WTC11 (cell line): ENCODE measurements at regions not wholly inside any gene's neighbourhood (a gene's known extent, or its start where the extent isn't known, plus 50 kb on each side); places are given as distances from the start of the nearest gene placed in this dataset.
"Not testable (repeated sequence)": the region's sequence is repeated elsewhere in the genome, so short reads cannot be mapped to it uniquely, and the experiment has no call there.

Source experiments
- ATAC-seq: fragments of 200-7000 bp; cut with Tn5 transposase; 2 replicates; pipeline ENCODE4 v1.10.0; 2021; ENCODE audit warnings: mild to moderate bottlenecking, moderate library complexity
- CTCF ChIA-PET: fragments of 300-600 bp; sonication (Branson Sonifier 250); formaldehyde crosslinking; loops from one replicate; lab custom pipeline; 2021; ENCODE audit warnings: antibody characterized with exemption; lab: Charles Lee
- POLR2A ChIA-PET: fragments of 350-600 bp; sonication (Branson Sonifier 250); formaldehyde crosslinking; loops from one replicate; lab custom pipeline; 2021; ENCODE audit warnings: antibody characterized with exemption; lab: Charles Lee
- DNase-seq: peaks from one replicate; pipeline ENCODE4 v3.0.0; 2021; ENCODE audit warnings: low spot score
- H3K27ac Mint-ChIP-seq: 2 replicates; pipeline ENCODE4 v1.8.0; 2021; ENCODE audit warnings: mixed read lengths
- H3K27me3 Mint-ChIP-seq: 2 replicates; pipeline ENCODE4 v1.8.0; 2021; ENCODE audit warnings: low read depth, mild to moderate bottlenecking, moderate library complexity, mixed read lengths
- H3K36me3 Mint-ChIP-seq: 2 replicates; pipeline ENCODE4 v1.8.0; 2021; ENCODE audit warnings: mixed read lengths
- H3K4me1 Mint-ChIP-seq: 2 replicates; pipeline ENCODE4 v1.8.0; 2022; ENCODE audit warnings: mixed read lengths
- H3K4me3 Mint-ChIP-seq: 2 replicates; pipeline ENCODE4 v1.8.0; 2021; ENCODE audit warnings: mild to moderate bottlenecking, moderate library complexity, mixed read lengths
- H3K9me3 Mint-ChIP-seq: 2 replicates; pipeline ENCODE4 v1.8.0; 2021; ENCODE audit warnings: mixed read lengths
- CREB1 ChIP-seq: sonication (generic); formaldehyde crosslinking; IDR thresholded peaks from 2 replicates; pipeline ENCODE4 v1.8.0; 2023; ENCODE audit warnings: mild to moderate bottlenecking, missing genetic modification reagents
- NFATC4 ChIP-seq: fragments of 250-450 bp; sonication (Bioruptor Pico); IDR thresholded peaks from 2 replicates; pipeline ENCODE4 v1.9.0; 2021; ENCODE audit warnings: mild to moderate bottlenecking
- SMAD3 ChIP-seq: sonication (generic); formaldehyde crosslinking; IDR thresholded peaks from 2 replicates; pipeline ENCODE4 v1.8.0; 2022; ENCODE audit warnings: missing genetic modification reagents, mild to moderate bottlenecking, borderline replicate concordance
- SP1 ChIP-seq: sonication (generic); formaldehyde crosslinking; conservative IDR thresholded peaks from 2 replicates; pipeline ENCODE4 v1.8.1; 2022; ENCODE audit warnings: missing genetic modification reagents
- ZNF232 ChIP-seq: sonication (generic); formaldehyde crosslinking; IDR thresholded peaks from 2 replicates; pipeline ENCODE4 v1.8.0; 2022; ENCODE audit warnings: mild to moderate bottlenecking, missing genetic modification reagents
- ZNF423 ChIP-seq: fragments of 250-450 bp; sonication (Bioruptor Pico); IDR thresholded peaks from 2 replicates; pipeline ENCODE4 v2.1.2; 2022; ENCODE audit warnings: mild to moderate bottlenecking, moderate library complexity
- TF ChIP-seq, protein P1 (sequence below): fragments of 200-600 bp; IDR thresholded peaks from 2 replicates; pipeline ENCODE4 v1.8.0; 2022; ENCODE audit warnings: antibody characterized with exemption
- TF ChIP-seq, protein P2 (sequence below): sonication (generic); formaldehyde crosslinking; IDR thresholded peaks from 2 replicates; pipeline ENCODE4 v1.8.1; 2022; ENCODE audit warnings: mild to moderate bottlenecking, moderate library complexity, missing genetic modification reagents
- TF ChIP-seq, protein P3 (sequence below): fragments of 250-450 bp; sonication (Bioruptor Pico); IDR thresholded peaks from 2 replicates; pipeline ENCODE4 v1.9.0; 2021; ENCODE audit warnings: moderate library complexity, mild to moderate bottlenecking, inconsistent platforms, borderline replicate concordance
- TF ChIP-seq, protein P4 (sequence below): sonication (generic); formaldehyde crosslinking; IDR thresholded peaks from 2 replicates; pipeline ENCODE4 v1.8.0; 2022; ENCODE audit warnings: mild to moderate bottlenecking, missing genetic modification reagents
- TF ChIP-seq, protein P5 (sequence below): sonication (generic); formaldehyde crosslinking; IDR thresholded peaks from 2 replicates; pipeline ENCODE4 v1.8.0; 2022; ENCODE audit warnings: mild to moderate bottlenecking, missing genetic modification reagents
- TF ChIP-seq, protein P6 (sequence below): fragments of 250-450 bp; sonication (Bioruptor Pico); IDR thresholded peaks from 2 replicates; pipeline ENCODE4 v1.8.0; 2021; ENCODE audit warnings: mild to moderate bottlenecking
- TF ChIP-seq, protein P7 (sequence below): sonication (generic); formaldehyde crosslinking; IDR thresholded peaks from 2 replicates; pipeline ENCODE4 v1.8.0; 2022; ENCODE audit warnings: missing genetic modification reagents
- TF ChIP-seq, protein P8 (sequence below): fragments of 250-450 bp; sonication (Bioruptor Pico); IDR thresholded peaks from 2 replicates; pipeline ENCODE4 v1.9.0; 2021; ENCODE audit warnings: mild to moderate bottlenecking, borderline replicate concordance

DNA sequence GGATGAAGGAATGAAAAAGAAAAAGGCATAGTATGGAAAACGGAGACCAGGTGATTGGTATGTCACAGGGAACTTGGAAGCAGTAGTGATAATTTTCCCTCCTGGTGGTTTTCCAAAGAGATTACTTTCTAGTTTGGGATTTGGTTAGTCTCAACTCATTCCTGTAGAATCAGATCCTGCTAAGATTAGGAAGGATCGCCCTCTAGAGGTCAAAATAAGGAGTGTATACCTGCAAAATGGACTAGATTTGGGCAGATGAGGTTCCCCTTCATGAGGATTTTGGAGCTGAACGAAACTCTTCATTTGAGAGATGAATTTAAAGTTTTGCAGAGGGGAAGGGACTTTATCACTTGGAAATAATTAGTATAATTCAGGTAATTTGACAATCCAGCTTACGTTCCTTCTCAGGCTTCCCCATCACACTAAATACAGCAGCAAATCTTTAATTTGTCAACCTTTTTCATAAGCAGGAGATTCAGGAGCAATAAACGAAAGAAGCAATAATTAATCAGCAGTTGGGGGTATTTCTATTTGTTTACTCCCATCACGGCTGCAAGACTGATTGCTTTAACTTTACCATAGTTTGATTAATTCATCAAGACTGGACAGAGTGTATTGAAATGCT is 65.2 kb downstream of the CCDC195 start:
- H3K27ac Mint-ChIP-seq: no peak overlapping the region
- no peak for TF ChIP-seq CREB1
- TF ChIP-seq, protein P1, sequence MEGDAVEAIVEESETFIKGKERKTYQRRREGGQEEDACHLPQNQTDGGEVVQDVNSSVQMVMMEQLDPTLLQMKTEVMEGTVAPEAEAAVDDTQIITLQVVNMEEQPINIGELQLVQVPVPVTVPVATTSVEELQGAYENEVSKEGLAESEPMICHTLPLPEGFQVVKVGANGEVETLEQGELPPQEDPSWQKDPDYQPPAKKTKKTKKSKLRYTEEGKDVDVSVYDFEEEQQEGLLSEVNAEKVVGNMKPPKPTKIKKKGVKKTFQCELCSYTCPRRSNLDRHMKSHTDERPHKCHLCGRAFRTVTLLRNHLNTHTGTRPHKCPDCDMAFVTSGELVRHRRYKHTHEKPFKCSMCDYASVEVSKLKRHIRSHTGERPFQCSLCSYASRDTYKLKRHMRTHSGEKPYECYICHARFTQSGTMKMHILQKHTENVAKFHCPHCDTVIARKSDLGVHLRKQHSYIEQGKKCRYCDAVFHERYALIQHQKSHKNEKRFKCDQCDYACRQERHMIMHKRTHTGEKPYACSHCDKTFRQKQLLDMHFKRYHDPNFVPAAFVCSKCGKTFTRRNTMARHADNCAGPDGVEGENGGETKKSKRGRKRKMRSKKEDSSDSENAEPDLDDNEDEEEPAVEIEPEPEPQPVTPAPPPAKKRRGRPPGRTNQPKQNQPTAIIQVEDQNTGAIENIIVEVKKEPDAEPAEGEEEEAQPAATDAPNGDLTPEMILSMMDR: peak; percentile 65
- TF ChIP-seq, all 79 proteins: peak for 1
- peaks cover 17% of the 10 kb centered on the region for H3K9me3 Mint-ChIP-seq
- H3K4me3 Mint-ChIP-seq: no peak overlapping the region
- peak; percentile 90 for ATAC-seq
- no peaks in the 10 kb centered on the region; the same call in 1 of the 2 replicates for H3K27me3 Mint-ChIP-seq
- POLR2A ChIA-PET: no interaction called here
- CTCF ChIA-PET: interaction anchor here (0.6 to 2.0 kb wide), 23 partner anchors 9 to 661 kb away, joined by 3 to 7 read pairs (median 4); no protein-coding TSS in a partner anchor
- peaks cover 8% of the 10 kb centered on the region for H3K4me1 Mint-ChIP-seq
- no peak for DNase-seq
- peaks cover 17% of the 10 kb centered on the region for H3K36me3 Mint-ChIP-seq

DNA sequence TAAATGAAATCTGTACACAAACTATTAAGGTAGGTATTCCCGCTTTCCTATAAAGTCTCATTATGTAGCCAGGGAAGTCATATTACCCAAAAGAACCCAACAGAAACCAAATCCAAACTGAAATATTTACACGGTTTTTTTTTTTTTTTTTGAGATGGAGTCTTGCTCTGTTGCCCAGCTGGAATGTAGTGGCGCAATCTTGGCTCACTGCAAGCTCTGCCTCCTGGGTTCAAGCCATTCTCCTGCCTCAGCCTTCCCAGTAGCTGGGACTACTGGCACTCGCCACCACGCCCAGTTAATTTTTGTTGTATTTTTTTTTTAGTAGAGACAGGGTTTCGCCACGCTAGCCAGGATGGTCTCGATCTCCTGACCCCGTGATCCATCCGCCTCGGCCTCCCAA is 62.5 kb upstream of the CUL3 start:
- CTCF ChIA-PET: interaction anchor here (1.2 kb wide), 1 partner anchor 294 kb away, joined by 3 read pairs; no protein-coding TSS in a partner anchor
- not testable (repeated sequence) for H3K36me3 Mint-ChIP-seq

DNA sequence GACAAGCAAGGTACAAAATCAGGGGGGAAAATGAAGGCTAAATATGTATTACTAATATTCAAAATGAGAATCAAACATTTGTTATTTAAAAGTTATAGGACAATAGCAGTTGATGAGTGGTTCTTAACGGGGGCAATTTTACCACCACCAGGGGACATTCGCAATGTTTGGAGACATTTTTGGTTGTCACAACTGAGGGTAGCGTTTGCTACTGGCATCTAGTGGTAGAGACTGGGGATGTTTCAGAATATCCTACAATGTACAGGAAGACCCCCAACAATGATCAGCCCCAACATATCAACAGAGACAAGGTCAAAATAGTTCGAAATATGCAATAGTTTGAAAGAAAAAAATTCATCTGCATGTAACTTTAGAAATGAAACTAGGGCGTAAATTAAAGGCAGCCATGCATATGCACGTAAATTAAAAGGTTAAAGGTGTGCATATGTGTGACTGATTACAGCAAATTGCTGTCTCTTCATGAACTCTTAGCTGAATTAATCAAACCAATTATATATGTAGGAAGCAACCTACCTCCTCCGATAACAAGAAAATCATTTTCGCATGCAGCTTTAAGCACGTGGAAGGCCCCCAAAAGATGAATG is 61.2 kb upstream of the CUL3 start:
- CTCF ChIA-PET: interaction anchor here (1.0 to 1.2 kb wide), 2 partner anchors 263 to 293 kb away, joined by 3 to 4 read pairs; no protein-coding TSS in a partner anchor
- DNase-seq (peak; percentile 26), ATAC-seq (peak; percentile 74)
- Mint-ChIP-seq H3K36me3 (no peaks in the 10 kb centered on the region), H3K9me3 (no peaks in the 10 kb centered on the region), H3K4me3 (no peak overlapping the region), H3K27ac (no peak overlapping the region), H3K4me1 (peaks cover 15% of the 10 kb centered on the region), H3K27me3 (no peaks in the 10 kb centered on the region)
- POLR2A ChIA-PET: no interaction called here
- TF ChIP-seq, protein P2, sequence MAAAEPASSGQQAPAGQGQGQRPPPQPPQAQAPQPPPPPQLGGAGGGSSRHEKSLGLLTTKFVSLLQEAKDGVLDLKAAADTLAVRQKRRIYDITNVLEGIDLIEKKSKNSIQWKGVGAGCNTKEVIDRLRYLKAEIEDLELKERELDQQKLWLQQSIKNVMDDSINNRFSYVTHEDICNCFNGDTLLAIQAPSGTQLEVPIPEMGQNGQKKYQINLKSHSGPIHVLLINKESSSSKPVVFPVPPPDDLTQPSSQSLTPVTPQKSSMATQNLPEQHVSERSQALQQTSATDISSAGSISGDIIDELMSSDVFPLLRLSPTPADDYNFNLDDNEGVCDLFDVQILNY (CRISPR knock-in tag): no peak
- TF ChIP-seq, protein P3, sequence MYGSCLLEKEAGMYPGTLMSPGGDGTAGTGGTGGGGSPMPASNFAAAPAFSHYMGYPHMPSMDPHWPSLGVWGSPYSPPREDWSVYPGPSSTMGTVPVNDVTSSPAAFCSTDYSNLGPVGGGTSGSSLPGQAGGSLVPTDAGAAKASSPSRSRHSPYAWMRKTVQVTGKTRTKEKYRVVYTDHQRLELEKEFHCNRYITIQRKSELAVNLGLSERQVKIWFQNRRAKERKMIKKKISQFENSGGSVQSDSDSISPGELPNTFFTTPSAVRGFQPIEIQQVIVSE (CRISPR knock-in tag): no peak
- TF ChIP-seq, protein P4, sequence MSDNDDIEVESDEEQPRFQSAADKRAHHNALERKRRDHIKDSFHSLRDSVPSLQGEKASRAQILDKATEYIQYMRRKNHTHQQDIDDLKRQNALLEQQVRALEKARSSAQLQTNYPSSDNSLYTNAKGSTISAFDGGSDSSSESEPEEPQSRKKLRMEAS: no peak
- TF ChIP-seq, protein P5, sequence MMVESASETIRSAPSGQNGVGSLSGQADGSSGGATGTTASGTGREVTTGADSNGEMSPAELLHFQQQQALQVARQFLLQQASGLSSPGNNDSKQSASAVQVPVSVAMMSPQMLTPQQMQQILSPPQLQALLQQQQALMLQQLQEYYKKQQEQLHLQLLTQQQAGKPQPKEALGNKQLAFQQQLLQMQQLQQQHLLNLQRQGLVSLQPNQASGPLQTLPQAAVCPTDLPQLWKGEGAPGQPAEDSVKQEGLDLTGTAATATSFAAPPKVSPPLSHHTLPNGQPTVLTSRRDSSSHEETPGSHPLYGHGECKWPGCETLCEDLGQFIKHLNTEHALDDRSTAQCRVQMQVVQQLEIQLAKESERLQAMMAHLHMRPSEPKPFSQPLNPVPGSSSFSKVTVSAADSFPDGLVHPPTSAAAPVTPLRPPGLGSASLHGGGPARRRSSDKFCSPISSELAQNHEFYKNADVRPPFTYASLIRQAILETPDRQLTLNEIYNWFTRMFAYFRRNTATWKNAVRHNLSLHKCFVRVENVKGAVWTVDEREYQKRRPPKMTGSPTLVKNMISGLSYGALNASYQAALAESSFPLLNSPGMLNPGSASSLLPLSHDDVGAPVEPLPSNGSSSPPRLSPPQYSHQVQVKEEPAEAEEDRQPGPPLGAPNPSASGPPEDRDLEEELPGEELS (CRISPR knock-in tag): no peak
- TF ChIP-seq ZNF423 (CRISPR knock-in tag) (no peak), SMAD3 (CRISPR knock-in tag) (no peak), NFATC4 (CRISPR knock-in tag) (no peak), SP1 (CRISPR knock-in tag) (no peak), ZNF232 (no peak)
- TF ChIP-seq, protein P6, sequence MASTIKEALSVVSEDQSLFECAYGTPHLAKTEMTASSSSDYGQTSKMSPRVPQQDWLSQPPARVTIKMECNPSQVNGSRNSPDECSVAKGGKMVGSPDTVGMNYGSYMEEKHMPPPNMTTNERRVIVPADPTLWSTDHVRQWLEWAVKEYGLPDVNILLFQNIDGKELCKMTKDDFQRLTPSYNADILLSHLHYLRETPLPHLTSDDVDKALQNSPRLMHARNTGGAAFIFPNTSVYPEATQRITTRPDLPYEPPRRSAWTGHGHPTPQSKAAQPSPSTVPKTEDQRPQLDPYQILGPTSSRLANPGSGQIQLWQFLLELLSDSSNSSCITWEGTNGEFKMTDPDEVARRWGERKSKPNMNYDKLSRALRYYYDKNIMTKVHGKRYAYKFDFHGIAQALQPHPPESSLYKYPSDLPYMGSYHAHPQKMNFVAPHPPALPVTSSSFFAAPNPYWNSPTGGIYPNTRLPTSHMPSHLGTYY: no peak
- TF ChIP-seq, protein P7, sequence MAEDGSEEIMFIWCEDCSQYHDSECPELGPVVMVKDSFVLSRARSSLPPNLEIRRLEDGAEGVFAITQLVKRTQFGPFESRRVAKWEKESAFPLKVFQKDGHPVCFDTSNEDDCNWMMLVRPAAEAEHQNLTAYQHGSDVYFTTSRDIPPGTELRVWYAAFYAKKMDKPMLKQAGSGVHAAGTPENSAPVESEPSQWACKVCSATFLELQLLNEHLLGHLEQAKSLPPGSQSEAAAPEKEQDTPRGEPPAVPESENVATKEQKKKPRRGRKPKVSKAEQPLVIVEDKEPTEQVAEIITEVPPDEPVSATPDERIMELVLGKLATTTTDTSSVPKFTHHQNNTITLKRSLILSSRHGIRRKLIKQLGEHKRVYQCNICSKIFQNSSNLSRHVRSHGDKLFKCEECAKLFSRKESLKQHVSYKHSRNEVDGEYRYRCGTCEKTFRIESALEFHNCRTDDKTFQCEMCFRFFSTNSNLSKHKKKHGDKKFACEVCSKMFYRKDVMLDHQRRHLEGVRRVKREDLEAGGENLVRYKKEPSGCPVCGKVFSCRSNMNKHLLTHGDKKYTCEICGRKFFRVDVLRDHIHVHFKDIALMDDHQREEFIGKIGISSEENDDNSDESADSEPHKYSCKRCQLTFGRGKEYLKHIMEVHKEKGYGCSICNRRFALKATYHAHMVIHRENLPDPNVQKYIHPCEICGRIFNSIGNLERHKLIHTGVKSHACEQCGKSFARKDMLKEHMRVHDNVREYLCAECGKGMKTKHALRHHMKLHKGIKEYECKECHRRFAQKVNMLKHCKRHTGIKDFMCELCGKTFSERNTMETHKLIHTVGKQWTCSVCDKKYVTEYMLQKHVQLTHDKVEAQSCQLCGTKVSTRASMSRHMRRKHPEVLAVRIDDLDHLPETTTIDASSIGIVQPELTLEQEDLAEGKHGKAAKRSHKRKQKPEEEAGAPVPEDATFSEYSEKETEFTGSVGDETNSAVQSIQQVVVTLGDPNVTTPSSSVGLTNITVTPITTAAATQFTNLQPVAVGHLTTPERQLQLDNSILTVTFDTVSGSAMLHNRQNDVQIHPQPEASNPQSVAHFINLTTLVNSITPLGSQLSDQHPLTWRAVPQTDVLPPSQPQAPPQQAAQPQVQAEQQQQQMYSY: no peak
- TF ChIP-seq, protein P8, sequence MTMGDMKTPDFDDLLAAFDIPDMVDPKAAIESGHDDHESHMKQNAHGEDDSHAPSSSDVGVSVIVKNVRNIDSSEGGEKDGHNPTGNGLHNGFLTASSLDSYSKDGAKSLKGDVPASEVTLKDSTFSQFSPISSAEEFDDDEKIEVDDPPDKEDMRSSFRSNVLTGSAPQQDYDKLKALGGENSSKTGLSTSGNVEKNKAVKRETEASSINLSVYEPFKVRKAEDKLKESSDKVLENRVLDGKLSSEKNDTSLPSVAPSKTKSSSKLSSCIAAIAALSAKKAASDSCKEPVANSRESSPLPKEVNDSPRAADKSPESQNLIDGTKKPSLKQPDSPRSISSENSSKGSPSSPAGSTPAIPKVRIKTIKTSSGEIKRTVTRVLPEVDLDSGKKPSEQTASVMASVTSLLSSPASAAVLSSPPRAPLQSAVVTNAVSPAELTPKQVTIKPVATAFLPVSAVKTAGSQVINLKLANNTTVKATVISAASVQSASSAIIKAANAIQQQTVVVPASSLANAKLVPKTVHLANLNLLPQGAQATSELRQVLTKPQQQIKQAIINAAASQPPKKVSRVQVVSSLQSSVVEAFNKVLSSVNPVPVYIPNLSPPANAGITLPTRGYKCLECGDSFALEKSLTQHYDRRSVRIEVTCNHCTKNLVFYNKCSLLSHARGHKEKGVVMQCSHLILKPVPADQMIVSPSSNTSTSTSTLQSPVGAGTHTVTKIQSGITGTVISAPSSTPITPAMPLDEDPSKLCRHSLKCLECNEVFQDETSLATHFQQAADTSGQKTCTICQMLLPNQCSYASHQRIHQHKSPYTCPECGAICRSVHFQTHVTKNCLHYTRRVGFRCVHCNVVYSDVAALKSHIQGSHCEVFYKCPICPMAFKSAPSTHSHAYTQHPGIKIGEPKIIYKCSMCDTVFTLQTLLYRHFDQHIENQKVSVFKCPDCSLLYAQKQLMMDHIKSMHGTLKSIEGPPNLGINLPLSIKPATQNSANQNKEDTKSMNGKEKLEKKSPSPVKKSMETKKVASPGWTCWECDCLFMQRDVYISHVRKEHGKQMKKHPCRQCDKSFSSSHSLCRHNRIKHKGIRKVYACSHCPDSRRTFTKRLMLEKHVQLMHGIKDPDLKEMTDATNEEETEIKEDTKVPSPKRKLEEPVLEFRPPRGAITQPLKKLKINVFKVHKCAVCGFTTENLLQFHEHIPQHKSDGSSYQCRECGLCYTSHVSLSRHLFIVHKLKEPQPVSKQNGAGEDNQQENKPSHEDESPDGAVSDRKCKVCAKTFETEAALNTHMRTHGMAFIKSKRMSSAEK (CRISPR knock-in tag): no peak

More for the DNA sequence above, 62.5 kb upstream of the CUL3 start:
- DNase-seq, H3K27me3 Mint-ChIP-seq, POLR2A ChIA-PET, H3K27ac Mint-ChIP-seq, ATAC-seq, H3K9me3 Mint-ChIP-seq, H3K4me3 Mint-ChIP-seq: not testable (repeated sequence)
- peaks cover 15% of the 10 kb centered on the region for H3K4me1 Mint-ChIP-seq
